ENCODE measurements at regions not wholly inside any gene's neighbourhood (a gene's known extent, or its start where the extent isn't known, plus 50 kb on each side); places are given as distances from the start of the nearest gene placed in this dataset.
"Not testable (repeated sequence)": the region's sequence is repeated elsewhere in the genome, so short reads cannot be mapped to it uniquely, and the experiment has no call there.

GRCh38 chr3:597304-597703 lies 400.7 kb downstream of the CHL1 start:
- in situ Hi-C loops (cut with HindIII; ENCODE audit: low pct_unique_long_range_greater_than_20kb, low sequenced_read_pairs); H3K9me3 ChIP-seq (ENCODE audit: control insufficient read depth, insufficient read depth, low read depth, low read length); H3K4me3 ChIP-seq (ENCODE audit: low read depth in 2 of 2, low read length in 2 of 2); CTCF ChIA-PET; H3K27me3 ChIP-seq (ENCODE audit: control insufficient read depth, insufficient read depth, low read length); POLR2A ChIA-PET; H3K36me3 ChIP-seq (ENCODE audit: control insufficient read depth, insufficient read depth, low read length); ATAC-seq; H3K4me1 ChIP-seq (ENCODE audit: control insufficient read depth, insufficient read depth, low read length); intact Hi-C loops (cut with micrococcal nuclease; ENCODE audit: unreplicated experiment); BruUV-seq (replicated peaks); DNase-seq (ENCODE audit: low read depth, low spot score); H3K27ac ChIP-seq (ENCODE audit: low read length): not testable (repeated sequence)

- H3K27ac ChIP-seq (ENCODE audit: low read length); H3K36me3 ChIP-seq (ENCODE audit: control insufficient read depth, insufficient read depth, low read length); ATAC-seq; CTCF ChIA-PET; intact Hi-C loops (cut with micrococcal nuclease; ENCODE audit: unreplicated experiment); POLR2A ChIA-PET; in situ Hi-C loops (cut with HindIII; ENCODE audit: low pct_unique_long_range_greater_than_20kb, low sequenced_read_pairs); H3K9me3 ChIP-seq (ENCODE audit: control insufficient read depth, insufficient read depth, low read depth, low read length); BruUV-seq (replicated peaks); H3K4me1 ChIP-seq (ENCODE audit: control insufficient read depth, insufficient read depth, low read length); H3K4me3 ChIP-seq (ENCODE audit: low read depth in 2 of 2, low read length in 2 of 2); DNase-seq (ENCODE audit: low read depth, low spot score); H3K27me3 ChIP-seq (ENCODE audit: control insufficient read depth, insufficient read depth, low read length): not testable (repeated sequence)
Measured at GRCh38 chr3:597746-598145, 401.2 kb downstream of the CHL1 start.

GRCh38 chr3:607480-607879 lies 410.9 kb downstream of the CHL1 start:
- H3K27me3 ChIP-seq (ENCODE audit: control insufficient read depth, insufficient read depth, low read length); H3K4me1 ChIP-seq (ENCODE audit: control insufficient read depth, insufficient read depth, low read length); POLR2A ChIA-PET; H3K4me3 ChIP-seq (ENCODE audit: low read depth in 2 of 2, low read length in 2 of 2); H3K36me3 ChIP-seq (ENCODE audit: control insufficient read depth, insufficient read depth, low read length); H3K9me3 ChIP-seq (ENCODE audit: control insufficient read depth, insufficient read depth, low read depth, low read length); ATAC-seq; H3K27ac ChIP-seq (ENCODE audit: low read length); in situ Hi-C loops (cut with HindIII; ENCODE audit: low pct_unique_long_range_greater_than_20kb, low sequenced_read_pairs); CTCF ChIA-PET; BruUV-seq (replicated peaks); intact Hi-C loops (cut with micrococcal nuclease; ENCODE audit: unreplicated experiment); DNase-seq (ENCODE audit: low read depth, low spot score): not testable (repeated sequence)

GRCh38 chr3:621714-622113 lies 425.2 kb downstream of the CHL1 start:
- in situ Hi-C loops (cut with HindIII; ENCODE audit: low pct_unique_long_range_greater_than_20kb, low sequenced_read_pairs) (no loop called here), intact Hi-C loops (cut with micrococcal nuclease; ENCODE audit: unreplicated experiment) (no loop called here)
- TF ChIP-seq TCF7L2 (IDR thresholded peaks at IDR 0.05; ENCODE audit: low read depth, low read length) (no peak), SIN3A (IDR thresholded peaks at IDR 0.05; ENCODE audit: borderline replicate concordance, insufficient read depth, low read depth, low read length) (no peak), CTCF (IDR thresholded peaks at IDR 0.05) (no peak), POLR2AphosphoS5 (IDR thresholded peaks at IDR 0.05; ENCODE audit: low read depth, low read length) (no peak)
- TF ChIP-seq, protein P1, sequence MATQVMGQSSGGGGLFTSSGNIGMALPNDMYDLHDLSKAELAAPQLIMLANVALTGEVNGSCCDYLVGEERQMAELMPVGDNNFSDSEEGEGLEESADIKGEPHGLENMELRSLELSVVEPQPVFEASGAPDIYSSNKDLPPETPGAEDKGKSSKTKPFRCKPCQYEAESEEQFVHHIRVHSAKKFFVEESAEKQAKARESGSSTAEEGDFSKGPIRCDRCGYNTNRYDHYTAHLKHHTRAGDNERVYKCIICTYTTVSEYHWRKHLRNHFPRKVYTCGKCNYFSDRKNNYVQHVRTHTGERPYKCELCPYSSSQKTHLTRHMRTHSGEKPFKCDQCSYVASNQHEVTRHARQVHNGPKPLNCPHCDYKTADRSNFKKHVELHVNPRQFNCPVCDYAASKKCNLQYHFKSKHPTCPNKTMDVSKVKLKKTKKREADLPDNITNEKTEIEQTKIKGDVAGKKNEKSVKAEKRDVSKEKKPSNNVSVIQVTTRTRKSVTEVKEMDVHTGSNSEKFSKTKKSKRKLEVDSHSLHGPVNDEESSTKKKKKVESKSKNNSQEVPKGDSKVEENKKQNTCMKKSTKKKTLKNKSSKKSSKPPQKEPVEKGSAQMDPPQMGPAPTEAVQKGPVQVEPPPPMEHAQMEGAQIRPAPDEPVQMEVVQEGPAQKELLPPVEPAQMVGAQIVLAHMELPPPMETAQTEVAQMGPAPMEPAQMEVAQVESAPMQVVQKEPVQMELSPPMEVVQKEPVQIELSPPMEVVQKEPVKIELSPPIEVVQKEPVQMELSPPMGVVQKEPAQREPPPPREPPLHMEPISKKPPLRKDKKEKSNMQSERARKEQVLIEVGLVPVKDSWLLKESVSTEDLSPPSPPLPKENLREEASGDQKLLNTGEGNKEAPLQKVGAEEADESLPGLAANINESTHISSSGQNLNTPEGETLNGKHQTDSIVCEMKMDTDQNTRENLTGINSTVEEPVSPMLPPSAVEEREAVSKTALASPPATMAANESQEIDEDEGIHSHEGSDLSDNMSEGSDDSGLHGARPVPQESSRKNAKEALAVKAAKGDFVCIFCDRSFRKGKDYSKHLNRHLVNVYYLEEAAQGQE (IDR thresholded peaks at IDR 0.05; ENCODE audit: insufficient read depth in 1 of 2, low read depth in 2 of 2, low read length in 1 of 2): no peak
- no peak for DNase-seq (ENCODE audit: low read depth, low spot score)
- no peaks in the 10 kb centered on the region for H3K9me3 ChIP-seq (ENCODE audit: control insufficient read depth, insufficient read depth, low read depth, low read length)
- H3K27me3 ChIP-seq (ENCODE audit: control insufficient read depth, insufficient read depth, low read length): no peaks in the 10 kb centered on the region
- CTCF ChIA-PET: no interaction called here
- H3K27ac ChIP-seq (ENCODE audit: low read length): no peak overlapping the region
- H3K4me1 ChIP-seq (ENCODE audit: control insufficient read depth, insufficient read depth, low read length): no peaks in the 10 kb centered on the region
- POLR2A ChIA-PET: no interaction called here
- no peak for ATAC-seq
- H3K4me3 ChIP-seq (ENCODE audit: low read depth in 2 of 2, low read length in 2 of 2): no peak overlapping the region
- H3K36me3 ChIP-seq (ENCODE audit: control insufficient read depth, insufficient read depth, low read length): no peaks in the 10 kb centered on the region
- no TSS peak for BruUV-seq (replicated peaks)
